GM21786 (cell line): ENCODE measurements at regions not wholly inside any gene's neighbourhood (a gene's known extent, or its start where the extent isn't known, plus 50 kb on each side); places are given as distances from the start of the nearest gene placed in this dataset.

Experiments
- ATAC-seq: cut with Tn5 transposase; IDR thresholded peaks from one replicate; pipeline ENCODE4 v1.9.1; 2021; ENCODE audit not compliant: unreplicated experiment

DNA sequence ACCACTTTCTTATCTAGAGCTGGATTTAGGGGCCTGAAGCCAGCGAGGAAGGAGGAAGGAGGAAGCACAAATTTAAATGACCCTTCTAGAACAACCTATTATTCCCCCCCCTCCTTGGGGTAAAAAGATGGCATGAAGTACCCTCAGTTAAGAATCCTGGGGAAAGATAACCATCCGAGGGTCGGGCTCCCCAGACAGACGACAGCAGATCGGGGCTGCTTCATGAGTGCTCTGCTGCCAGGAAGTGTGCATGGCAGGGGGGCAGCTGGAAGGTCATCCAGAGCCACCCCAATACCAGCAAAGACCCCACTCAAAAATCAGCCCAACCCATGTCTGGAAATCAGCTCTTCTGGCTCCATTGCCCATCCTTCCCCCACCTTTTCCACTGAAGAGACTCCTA lies 207.5 kb downstream of the CTTN start:
- no peak for ATAC-seq

DNA sequence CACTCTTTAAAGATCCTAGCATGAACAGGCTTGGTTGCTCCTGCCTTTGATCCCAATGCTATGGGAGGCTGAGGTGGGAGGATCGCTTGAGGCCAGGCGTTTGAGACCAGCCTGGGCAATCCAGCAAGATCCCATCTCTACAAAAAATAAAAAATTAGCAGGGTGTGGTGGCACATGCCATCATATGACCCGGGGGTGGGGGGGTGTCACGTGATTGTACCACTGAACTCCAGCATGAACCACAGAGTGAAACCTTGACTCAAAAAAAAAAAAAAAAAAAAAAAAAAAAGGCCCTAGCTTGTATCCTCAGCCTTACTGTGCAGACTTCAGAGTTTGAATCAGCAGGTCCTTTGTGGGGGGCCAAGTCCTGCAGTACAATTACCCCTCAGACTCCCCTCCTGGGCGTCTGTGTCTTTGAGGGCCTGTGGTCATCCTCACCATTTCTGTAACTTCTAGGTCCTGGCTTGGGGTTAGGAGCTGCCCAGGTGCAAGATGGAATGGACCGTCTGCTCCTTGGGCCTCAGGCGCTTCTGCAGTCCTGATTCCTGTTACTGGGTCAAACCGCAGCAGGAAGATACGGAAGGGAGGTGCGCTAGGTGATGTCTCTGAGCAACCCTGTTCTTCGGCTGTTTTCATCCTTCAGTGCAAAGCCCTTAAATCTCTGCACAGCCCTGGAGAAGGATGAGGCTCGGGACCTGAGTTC lies 208.1 kb downstream of the CTTN start:
- ATAC-seq: no peak

DNA sequence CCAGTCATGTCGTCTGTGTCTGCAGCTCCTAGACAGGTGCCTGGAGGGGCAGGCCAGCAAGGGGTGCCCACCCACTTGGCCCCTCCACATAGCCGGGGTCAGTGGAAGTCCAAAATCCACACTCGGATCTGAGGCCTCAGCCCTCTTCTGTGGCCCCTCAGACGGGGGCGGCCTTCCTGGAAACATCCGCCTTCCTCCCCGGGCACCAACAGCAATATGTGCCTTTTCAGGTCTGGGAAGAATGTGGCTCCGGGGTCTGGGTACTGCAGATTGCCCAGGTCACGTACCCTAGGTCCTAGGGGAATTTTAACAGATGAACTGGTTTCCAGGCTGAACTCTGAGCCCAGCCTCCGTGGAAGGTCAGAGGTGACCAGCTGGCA lies 208.6 kb downstream of the CTTN start:
- ATAC-seq: no peak

DNA sequence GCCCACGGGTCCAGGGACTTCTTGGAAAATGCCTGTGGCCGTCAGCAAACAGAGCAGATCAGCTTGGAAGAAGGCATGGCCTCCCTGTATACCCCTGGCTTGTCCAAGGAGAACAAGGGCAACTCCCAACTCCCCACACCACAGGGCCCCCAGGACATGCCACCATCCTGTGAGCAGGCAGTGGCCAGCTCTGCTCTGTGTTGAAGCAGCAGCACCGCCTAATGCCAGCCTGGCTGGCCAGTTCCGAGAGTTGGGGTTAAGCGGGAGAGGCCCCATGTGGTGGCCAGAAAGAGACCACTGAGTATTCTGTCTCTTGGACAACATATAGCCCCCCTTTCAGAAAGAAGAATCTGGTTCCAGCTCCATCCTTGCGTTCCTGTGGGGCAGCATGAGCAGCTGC lies 209.2 kb downstream of the CTTN start:
- no peak for ATAC-seq

DNA sequence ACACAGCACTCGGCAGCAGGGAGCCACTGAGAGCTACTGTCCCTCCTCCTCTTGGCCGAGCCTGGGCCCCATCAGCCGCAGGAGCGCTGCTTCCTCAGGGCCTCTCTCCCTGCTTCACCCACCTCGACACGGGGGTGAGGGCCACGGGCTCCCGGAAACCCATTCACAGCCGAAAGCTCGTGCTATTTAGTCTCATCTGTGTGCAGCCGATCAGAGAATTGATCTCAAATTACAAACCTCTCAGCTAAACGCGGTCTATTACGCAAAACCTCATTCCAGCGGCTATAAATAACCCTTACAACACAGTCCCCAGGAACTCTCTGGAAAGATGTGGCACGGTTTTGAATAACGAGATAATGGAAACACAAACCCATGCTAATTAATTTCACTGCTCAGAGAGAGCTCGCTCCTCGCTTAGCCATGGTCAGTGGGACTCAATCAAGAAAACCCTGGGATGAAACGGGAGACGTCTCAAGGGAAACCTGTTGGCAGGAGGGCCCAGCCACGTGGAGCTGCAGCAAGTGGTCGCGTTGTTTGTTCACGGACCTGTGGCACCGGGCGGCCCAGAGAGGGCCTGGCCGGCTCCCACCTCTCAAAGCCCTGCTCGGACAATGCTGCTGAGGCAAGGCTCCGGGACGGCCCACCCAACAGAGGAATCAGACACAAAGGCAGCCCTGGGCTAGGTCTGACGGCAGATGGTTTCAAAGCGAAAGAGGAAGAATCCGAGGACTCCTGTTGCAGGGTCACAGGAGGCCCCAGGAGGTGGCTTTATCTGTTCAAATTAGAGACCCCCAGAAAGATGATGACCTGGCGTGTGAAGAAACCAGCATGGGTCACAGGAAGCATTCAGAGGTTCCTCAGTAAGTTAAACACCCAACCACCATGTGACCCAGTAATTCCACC lies 210.5 kb downstream of the CTTN start:
- no peak for ATAC-seq

DNA sequence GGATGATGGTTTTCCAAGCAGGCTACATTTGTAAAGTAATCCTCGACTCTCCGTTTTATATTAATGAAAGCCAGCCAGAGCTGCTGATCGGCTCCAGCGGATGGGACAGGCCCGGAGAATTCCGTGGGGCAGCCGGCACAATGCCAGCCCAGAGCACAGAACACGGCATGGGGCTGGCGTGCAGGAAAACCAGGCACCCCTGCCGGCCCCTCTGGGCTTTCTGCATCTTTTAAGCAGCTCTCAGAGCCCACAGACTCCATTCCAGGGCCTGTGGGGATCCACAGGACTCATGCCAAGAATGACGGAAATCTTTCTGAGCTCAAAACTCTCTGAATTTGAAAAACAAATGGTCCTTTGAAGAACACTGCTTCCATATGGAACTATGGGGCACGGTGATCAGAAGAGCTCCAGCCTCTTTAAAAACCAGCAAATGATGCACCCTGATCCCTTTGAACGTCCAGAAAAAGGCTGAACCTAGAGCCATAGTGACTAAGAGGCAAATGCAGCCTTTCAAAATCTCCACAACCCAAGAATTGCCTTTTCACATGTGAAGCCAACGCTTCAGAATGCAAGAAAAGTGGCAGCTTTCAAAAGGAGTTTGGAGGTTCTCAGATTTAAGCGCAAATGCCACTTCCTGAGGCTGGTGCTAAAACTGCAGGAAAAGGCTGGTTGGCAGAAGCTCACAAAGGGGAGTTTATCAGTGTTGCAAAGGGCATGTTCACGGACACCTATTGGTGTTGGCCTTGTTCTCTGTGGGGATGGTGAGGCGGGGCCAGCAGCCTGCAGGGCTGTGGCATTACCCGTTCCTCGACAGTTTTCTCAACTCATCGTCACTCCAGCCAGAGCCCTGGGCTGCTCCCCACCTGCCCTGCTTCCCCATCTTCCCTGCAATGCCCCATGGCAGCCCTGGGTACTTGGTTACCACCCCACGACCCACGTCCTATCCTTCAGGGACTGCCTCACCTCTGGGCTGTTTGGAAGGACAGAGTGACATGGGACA lies 212.5 kb downstream of the CTTN start:
- no peak for ATAC-seq

DNA sequence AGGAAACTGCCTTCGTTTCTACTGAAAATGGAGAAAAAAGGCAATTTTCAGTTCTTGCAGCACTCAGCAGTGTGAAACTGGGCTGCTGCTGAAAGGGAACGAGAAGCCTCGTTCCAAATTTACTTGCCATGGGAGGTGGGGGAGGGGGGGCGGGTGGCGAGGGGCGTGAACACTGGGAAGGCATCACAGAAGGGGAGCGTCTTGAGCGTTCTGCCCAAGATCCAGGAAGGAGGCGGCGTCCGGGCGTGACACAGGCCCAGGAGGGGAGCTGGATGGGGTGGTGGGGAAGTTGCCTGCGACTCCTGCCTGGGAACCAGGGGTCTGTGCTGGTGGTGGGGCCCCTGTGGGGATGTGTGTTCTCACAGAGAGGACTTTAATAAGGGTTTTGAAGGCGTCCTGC lies 213.5 kb downstream of the CTTN start:
- ATAC-seq: no peak

DNA sequence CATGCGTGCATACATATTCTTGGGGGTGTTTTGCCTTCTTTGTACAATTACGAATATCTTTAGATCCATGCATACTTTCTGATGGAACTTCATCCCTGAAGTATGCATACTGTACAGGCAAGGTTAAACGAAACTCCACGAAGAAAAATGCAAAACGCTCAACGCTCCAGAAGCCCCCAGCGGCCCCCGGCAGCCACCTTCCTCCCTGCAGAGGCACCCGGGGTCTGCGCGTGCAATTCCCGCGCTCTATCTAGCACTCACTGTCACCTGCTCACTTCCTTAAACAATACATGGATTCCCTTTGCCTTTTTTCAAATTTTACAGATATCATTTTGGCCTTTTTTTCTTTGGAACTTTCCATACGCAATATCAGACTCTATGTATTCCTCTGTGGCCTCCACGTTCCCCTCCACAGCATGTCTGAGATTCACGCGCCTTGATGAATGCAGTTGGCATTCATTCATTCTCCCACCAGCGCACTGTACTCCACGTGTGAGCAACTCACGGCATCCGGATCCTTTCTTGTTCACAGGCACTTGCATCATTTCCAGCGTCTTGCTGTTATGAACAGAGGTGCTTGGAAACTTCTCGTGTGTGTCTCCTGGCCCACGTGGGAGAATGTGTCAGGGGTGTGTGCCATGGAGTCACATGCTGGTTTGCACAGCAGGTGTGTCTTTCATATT lies 214.3 kb downstream of the CTTN start:
- no peak for ATAC-seq

DNA sequence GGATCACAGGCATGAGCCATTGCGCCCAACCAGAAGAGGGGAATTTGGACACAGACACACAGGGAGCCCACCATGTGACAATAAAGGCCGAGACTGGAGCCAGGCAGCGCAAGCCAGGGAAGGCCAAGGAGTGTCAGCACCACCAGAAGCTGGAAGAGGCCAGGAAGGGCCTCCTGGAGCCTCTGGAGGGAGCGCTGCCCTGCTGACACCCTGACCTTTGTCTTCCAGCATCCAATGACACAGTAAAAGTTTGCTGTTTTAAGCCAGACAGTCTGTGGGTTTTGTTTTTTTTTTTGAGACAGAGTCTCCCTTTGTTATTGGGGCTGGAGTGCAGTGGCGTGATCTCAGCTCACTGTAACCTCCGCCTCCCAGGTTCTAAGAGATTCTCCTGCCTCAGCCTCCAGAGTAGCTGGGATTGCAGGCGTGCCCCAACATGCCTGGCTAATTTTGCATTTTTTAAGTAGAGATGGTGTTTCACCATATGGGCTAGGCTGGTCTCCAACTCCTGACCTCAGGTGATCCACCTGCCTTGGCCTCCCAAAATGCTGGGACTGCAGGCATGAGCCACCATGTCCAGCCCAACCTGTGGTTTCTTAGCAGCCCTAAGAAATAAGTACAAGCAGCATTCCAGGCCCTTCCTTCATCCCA lies 215.8 kb downstream of the CTTN start:
- ATAC-seq: no peak

DNA sequence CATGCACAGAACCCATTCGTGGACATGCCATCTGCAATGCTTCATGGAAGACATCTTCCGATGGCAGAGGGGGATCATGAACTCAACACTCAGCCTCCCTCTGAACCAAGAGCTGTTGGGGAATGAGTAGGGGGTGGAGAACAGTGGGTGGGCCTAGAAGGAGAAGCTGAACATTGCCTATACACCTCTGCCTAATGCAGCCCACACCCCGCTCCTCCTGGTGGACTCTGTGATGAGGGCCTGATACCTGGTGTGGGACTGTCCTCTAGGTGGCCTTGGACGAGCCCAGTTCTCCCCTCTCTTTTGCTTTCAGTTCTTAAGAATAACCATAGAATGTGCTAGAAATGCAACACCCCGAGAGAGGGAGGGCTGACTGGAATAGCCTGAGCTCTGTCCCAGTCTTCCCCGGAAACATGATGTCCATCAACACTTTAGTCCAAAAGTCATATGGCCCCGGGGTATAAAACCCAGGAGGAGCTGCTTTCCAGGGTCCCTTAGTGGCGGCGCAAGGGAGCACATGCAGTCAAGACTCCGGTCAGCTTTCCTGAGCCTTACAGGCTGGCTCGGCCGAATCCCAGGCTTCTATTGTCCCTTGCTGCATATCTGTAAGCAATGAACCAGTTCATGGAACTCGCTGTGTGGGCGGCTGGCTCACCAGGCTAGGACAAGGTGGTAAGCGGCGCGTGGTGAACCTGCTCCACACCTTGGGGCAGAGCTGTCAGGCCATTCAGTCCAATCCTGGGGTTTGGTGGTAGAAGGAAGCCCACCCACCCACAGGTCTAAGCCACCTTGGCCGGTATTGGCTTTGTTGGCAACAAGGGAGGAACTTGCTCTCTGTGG lies 216.9 kb downstream of the CTTN start:
- ATAC-seq: no peak

DNA sequence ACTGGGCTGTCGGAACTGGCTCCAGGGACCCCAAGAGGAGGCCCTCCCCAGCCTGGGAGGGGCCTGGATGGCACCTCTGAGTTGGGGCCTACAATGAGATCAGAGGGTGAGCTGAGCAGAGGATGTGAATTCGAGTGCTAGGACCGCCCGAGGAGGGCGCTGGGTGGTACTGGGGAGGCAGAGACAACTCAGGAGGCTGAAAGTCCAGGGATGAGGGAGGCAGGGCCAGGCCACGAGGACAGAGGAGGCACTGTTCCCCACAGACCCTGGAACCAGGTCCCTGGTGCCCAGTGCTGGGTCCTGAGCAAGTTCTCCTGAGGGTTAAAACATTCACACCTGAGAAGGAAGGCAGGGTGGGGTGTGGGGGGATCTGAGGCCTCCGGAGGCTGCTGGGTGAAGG lies 218.0 kb downstream of the CTTN start:
- no peak for ATAC-seq

DNA sequence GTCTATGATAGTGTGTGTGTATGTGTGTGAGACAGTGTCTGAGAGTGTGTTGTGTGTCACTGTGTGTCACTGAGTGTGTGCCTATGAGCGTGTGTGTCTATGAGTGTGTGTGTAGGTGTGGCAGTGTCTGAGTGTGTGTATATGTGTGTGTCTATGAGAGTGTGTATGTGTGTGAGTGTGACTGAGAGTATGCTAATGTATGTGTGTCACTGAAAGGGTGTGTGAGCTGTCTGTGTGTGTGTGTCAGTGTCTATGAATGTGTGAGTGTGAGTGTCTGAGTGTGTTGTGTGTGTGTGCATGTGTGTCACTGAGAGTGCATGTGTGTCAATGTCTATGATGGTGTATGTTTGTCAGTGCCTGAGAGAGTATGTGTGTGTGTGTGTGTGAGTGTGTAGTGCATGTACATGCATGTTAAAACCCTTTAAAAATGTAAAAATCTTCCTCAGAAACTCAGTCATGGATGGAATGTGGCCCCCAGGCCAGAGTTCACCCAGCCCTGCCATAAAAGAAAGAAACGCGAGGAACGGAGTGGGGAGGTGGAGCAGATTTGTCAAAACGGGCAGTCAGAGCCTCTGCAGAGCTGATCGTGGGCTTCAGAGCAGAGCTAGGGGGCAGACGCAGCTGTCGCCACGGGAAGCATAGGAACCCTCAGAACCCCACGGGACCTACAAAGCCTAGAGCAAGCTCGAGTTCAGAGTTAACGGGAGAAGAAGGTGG lies 218.8 kb downstream of the CTTN start:
- no peak for ATAC-seq

DNA sequence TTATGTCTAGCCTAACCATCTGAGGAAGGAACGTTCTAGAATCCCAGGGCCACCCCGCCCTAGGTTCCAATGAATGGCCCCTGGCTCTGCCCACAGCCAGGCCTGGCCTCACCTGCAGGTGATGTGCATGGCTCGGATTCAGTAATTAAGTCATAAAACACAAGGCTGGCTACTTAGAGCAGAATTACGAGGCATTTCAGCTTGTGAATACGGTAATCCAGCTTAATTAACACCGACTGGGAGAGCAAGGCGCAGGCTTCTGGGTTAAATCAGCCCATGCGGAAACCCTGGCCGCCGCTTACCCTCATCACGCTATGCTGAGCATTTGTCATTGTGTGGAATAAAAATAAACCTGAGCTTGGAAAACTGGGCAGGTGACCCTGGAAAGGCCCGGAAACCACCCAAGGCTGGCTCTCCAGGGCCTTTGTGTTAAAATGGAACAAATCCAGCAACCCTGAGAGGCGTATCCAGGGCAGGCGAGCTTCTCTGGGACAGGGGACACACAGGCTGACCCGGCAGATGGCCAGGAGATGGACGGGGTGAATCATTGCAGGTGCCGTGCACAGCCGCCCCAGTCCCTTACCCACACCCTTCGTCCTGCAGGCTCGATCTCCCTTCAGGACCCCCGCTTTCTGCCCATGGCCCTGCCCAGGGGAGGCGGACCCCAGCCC lies 220.2 kb downstream of the CTTN start:
- no peak for ATAC-seq

DNA sequence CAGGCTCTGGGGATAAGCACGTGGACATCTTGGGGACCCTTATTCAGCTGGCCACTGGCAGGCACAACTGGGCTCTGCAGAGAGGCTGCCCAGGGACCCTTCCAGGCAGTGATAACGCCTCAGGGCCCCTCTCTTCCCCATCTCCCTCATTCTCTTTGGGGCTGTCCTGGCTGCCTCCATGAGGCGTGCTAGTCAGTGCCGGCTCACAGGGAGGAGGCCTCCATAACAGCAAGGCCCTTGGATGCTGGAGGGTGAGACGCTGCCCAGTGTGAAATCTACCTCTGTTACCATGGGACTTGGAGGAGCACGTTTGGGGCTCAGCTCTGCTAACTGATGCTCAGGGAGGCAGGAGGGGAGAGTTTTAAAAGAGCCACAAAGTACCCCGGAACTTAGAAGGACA lies 221.3 kb downstream of the CTTN start:
- no peak for ATAC-seq

DNA sequence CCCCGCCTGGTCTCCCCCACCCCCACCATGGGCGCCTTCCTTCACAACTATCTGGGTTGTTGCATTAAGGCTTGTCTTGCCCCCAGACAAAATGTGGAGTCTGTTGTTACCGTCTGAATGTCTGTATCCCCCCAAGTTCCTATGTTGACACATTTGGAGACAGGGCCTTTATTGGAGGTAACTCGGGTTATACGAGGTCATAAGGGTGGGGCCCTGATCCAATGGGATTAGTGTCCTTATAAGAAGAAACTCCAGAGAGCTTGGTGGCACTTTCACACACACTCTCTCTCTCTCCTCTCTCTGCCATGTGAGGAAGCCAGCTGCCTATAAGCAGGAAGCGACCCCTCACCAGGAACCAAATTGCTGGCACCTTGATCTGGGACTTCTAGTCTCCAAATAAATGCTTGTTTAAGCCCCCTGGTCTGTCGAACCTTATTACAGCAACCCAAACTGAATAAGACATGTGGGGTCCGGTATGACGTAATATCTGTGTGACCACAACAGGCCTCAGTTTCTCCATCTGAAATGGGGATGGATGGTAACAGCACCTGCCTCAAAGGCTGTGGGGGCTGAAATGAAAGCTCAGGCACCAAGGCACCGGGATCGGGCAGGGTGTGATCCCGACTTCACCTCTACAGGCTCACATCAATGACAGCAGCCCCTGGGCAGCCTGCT lies 222.3 kb downstream of the CTTN start:
- no peak for ATAC-seq

DNA sequence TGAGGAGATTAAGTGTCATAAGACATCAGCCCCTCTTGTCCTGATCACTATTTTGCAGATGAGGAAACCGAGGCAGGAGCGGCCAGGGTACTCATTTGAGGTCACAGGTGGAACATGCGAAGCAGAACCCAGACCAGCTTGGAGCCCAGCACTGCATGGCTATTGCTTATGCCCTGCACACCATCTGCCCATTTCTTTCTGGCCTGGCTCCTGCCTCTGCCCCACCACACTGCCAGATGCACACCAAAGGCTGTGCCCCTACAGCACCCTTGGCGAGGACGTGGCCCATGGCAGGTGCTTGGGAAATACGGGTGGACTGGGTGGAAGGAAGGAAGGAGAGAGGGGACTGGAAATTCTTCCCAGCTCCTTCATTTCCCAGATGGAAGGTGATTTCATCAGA lies 222.9 kb downstream of the CTTN start:
- ATAC-seq: no peak

DNA sequence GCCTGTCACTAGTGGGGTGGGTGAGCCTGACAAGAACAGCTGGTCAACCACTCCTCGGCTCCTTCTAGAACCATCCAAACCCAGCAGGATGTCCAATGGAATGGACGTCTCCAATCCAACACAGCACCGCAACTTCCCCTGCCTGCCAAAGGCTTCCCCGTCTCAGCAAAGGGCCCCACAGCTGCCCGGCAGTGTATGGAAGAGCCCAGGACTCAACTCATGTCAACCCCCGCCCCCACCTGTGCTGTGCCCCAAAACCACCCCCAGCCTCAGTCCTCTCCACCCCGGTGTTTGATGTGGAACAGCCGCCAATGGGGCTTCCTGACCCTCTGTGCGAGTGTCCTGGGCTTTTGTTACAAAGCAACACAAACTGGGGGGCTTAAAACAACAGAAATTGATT lies 223.8 kb downstream of the CTTN start:
- ATAC-seq: no peak
